C4-2B (cell line): ENCODE measurements at regions not wholly inside any gene's neighbourhood (a gene's known extent, or its start where the extent isn't known, plus 50 kb on each side); places are given as distances from the start of the nearest gene placed in this dataset.

ENCODE experiments used
- ZFX ChIP-seq: fragments of 450-650 bp; IDR thresholded peaks from 2 replicates; pipeline ENCODE4 v1.6.1; 2017
- TF ChIP-seq, protein P1 (sequence below): fragments of 450-650 bp; conservative IDR thresholded peaks from 2 replicates; pipeline ENCODE4 v1.5.1; 2017; ENCODE audit warnings: mild to moderate bottlenecking

DNA sequence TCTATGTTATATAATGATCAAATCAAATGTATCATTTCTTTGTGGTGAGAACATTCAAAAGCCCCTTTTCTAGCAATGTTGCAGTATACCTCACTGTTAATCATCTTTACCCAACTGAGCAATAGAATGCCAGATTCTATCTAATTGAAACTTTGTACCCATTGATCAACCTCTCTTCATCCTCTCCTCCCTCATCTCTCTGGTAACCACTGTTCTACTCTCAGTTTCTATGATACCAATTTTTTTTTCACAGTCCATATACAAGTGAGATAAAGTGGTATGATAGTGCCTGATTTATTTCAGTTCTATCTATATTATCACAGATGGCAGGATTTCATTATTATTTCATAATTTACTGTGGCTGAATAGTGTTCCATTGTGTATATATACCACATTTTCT is 209.8 kb downstream of the SPCS3 start:
- TF ChIP-seq, protein P1, sequence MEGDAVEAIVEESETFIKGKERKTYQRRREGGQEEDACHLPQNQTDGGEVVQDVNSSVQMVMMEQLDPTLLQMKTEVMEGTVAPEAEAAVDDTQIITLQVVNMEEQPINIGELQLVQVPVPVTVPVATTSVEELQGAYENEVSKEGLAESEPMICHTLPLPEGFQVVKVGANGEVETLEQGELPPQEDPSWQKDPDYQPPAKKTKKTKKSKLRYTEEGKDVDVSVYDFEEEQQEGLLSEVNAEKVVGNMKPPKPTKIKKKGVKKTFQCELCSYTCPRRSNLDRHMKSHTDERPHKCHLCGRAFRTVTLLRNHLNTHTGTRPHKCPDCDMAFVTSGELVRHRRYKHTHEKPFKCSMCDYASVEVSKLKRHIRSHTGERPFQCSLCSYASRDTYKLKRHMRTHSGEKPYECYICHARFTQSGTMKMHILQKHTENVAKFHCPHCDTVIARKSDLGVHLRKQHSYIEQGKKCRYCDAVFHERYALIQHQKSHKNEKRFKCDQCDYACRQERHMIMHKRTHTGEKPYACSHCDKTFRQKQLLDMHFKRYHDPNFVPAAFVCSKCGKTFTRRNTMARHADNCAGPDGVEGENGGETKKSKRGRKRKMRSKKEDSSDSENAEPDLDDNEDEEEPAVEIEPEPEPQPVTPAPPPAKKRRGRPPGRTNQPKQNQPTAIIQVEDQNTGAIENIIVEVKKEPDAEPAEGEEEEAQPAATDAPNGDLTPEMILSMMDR: no peak
- no peak for TF ChIP-seq ZFX
